CD1c-positive myeloid dendritic cell (primary cell): ENCODE measurements at regions not wholly inside any gene's neighbourhood (a gene's known extent, or its start where the extent isn't known, plus 50 kb on each side); places are given as distances from the start of the nearest gene placed in this dataset.
A peak's percentile ranks its signal among the peaks of the same experiment; 100 is the strongest.
"Not testable (repeated sequence)": the region's sequence is repeated elsewhere in the genome, so short reads cannot be mapped to it uniquely, and the experiment has no call there.

Experiments used
- DNase-seq: peaks from one replicate; pipeline ENCODE4 v3.0.0-alpha.2; 2016; ENCODE audit errors: extremely low spot score

DNA sequence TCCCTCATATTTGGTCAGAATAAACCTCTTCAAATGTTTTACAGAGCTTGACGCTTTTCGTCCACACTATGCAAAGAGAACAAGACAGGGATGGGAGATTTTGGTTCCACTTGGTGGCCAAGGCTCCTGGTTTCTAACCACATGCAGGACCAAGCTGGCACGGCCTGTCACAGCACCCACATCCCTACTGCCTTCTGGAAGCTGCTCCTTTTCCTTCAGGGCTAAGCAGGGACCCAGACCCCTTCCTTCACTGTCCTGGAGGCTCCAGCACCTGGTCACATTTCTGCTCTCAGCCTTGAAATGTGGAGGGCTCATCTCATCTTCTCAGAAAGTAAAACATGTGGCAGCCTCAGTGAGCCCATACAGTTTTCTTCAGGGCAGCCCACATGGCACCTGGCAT lies 50.4 kb upstream of the ARHGEF7 start:
- DNase-seq = no peak

DNA sequence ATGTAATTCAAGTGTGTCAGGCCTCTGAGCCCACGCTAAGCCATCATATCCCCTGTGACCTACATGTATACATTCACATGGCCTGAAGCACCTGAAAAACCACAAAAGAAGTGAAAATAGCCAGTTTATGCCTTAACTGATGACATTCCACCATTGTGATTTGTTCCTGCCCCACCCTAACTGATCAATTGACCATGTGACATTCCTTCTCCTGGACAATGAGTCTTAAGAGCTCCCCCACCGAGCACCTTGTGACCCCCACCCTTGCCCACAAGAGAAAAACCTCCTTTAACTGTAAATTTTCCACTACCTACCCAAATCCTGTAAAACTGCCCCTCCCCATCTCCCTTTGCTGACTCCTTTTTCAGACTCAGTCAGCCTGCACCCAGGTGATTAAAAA lies 52.1 kb upstream of the ARHGEF7 start:
- no peak for DNase-seq

DNA sequence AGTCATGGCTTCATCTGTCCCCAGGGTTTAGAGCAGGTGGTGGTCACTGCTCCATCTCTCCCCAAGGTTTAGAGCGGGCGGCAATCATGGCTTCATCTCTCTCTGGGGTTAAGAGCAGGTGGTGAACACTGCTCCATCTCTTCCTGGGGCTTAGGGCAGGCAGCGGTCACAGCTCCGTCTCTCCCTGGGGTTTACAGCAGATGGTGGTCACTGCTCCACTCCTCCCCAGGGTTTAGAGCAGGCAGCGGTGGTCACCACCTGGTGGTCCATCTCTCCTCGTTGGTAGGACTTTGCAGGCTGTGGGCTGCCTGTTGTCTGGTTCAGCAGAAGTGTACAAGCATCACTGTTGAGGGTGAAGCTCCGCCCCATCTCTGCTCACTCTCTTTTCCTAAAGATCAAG lies 52.8 kb upstream of the ARHGEF7 start:
- no peak for DNase-seq

DNA sequence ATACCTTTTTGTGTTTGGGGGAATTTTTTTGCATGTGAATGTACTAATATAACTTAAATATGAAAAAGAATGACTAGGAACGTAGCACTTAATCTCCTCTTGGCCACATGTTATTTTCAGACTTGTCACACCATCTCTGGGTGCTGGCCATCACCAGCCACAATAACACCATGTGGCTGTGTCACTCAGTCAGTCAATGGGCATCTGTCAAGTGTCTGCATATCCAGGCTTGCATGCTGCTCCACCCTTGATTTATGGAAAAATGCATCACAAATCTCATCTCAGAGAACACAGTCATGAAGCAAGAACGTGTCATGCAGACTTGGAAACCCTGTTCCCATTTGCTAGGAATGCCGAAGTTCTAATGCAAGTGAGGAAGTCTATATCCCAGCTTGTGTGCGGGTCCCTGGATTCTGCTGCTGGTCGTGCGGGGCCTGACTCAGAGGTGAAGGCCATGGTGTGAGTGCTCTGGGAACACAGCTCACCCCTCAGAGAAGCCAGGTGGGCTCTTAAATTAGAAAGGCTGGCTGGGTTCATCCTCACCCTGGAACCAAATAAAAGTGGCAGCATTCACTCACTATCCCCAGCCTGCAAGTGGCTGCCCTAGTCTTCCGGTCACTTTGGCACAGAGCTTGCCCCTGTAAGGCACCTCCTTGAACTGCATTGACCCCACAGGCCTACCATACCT lies 53.6 kb upstream of the ARHGEF7 start:
- no peak for DNase-seq

- no peak for DNase-seq
Observed at GRCh38 chr13:111060237-111060919, 54.7 kb upstream of the ARHGEF7 start.

GRCh38 chr13:111058796-111059506 lies 56.2 kb upstream of the ARHGEF7 start:
- DNase-seq = no peak

DNA sequence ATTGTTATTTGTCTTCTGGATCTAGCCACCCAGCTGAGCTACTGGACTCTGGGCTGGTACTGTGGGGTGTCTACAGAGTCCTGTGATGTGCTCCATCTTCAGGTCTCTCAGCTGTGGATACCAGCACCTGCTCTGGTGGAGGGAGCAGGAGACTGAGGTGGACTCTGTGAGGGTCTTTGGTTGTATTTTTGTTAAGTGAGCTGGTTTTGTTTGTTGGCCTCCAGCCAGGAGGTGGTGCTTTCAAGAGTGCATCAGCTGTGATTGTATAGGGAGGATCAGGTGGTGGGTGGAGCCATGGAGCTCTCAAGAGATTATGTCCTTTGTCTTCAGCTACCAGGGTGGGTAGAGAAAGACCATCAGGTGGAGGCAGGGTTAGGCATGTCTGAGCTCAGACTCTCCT lies 56.8 kb upstream of the ARHGEF7 start:
- not testable (repeated sequence) for DNase-seq

GRCh38 chr13:111051726-111052232 lies 63.3 kb upstream of the ARHGEF7 start:
- DNase-seq = not testable (repeated sequence)

GRCh38 chr13:111051041-111051725 lies 63.9 kb upstream of the ARHGEF7 start:
- no peak for DNase-seq

DNA sequence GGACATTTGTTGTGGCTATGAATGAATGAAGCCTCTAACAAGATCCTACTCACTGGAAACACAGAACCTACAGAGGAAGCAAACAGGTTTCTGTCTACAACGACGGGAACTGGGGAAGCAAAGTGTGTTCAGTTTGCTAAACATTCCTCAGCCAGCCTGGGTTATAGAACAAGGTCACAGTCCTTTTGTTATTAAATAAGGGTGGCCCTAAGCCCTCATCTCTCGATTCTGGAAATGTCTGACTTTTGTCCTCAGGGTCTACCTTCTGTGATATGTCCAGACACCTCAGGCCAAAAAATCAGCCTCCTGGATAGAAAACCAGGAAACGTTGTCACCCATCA lies 64.6 kb upstream of the ARHGEF7 start:
- DNase-seq = no peak

- peak; percentile 19 for DNase-seq
Observed at GRCh38 chr13:111049791-111050538, 65.1 kb upstream of the ARHGEF7 start.

DNA sequence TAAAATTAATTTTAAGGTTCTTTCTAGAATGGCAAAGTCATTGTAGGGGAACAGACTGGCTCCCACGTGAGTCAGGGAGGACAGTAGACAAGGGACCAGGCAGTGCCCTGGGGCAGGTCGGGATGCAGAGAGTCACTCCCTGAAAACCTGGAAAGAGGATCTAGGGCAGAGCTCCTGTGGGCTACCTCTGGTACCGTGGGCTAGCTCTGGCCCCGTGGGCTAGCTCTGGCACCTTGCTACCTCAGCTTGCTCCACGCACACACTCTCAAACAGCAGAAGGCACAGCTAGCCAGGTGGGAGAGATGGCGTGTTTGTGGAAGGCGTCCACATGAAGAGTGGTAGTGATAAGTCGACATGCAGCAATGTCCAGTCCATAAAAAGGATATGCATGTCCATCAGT lies 66.7 kb upstream of the ARHGEF7 start:
- DNase-seq = no peak

DNA sequence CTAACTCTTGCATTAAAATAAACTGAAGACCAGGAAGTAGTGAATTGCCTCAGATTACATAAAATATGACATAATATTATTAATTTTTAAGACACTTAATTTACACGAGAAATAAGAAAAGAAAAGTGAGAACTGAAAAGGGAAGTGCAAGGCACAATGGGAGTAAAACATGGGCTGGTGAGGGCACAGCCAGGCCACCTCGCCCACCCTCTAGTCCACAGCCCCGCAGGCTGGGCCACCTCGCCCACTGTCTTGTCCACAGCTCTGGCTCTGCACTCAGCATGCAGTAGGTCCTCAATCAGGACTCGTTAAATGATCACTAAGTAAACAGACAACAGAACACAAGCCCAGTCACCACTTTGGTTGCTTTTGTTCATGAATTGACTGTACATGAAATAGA lies 67.8 kb upstream of the ARHGEF7 start:
- DNase-seq = peak; percentile 64

- DNase-seq = peak; percentile 79
Observed at GRCh38 chr13:111046590-111047141, 68.4 kb upstream of the ARHGEF7 start.

DNA sequence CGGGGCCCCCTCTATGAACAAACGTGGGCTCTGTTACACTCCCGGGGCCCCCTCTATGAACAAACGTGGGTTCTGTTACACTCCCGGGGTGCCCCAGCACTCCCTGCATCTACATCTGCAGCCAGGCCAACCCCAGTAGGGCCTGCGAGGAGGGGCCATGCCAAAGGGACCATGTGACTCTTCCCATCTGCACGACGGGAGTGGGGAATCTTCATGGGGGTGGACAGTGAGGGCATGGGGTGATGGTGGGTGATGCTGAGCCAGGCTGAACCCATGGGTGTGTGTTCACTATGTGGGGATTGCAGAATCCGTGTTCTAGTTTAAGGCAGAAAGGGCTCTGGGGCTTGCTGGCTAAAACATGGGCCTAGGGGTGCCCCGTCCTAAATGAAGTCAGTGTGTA lies 69.9 kb upstream of the ARHGEF7 start:
- no peak for DNase-seq

- no peak for DNase-seq
Observed at GRCh38 chr13:111044087-111044830, 70.9 kb upstream of the ARHGEF7 start.

- no peak for DNase-seq
Observed at GRCh38 chr13:111043575-111043982, 71.5 kb upstream of the ARHGEF7 start.

DNA sequence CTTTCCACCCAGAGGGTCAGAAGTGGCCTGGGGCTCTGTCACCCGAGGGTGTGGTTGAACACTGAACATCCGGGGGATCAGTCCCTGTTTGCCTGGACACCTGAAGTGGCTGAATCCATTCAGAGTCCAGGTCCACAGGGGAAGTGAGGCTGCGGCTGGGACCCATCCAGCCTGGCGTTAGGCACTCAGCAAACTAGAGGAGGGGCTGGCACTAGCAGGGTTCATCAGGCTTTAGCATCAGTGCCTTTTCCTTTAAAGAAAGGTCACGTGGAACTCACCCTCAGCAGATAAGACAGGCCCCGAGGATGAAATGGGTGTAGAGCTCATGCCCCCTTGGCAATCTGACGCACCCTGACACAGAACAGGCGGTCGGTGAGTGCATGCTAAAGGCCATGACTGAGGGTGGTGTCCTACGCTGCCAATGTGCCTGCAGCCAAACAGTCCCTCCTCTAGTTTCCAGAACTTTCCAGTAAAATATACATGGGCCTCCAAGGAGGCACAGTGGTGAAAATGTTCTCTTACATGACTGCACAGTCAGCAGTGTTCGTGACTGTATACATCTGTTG lies 72.4 kb upstream of the ARHGEF7 start:
- DNase-seq = no peak

DNA sequence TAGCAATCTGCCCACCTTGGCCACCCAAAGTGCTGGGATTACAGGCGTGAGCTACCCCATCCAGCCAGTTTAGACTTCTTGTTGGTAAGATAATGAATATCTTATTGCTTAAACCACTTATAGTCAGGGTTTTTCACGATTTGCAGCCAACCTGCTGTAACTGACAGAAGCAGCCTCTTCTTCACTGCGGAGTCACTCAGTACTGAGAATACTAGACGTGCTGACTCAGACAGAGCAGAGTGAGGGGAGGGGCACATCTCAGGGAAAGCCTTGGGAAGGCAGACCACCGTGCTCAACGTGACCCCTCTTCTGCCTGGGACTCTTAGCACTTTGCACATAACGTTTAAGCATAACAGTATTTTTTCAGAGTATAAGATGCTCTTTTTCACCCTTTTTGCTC lies 74.3 kb upstream of the ARHGEF7 start:
- DNase-seq = no peak

DNA sequence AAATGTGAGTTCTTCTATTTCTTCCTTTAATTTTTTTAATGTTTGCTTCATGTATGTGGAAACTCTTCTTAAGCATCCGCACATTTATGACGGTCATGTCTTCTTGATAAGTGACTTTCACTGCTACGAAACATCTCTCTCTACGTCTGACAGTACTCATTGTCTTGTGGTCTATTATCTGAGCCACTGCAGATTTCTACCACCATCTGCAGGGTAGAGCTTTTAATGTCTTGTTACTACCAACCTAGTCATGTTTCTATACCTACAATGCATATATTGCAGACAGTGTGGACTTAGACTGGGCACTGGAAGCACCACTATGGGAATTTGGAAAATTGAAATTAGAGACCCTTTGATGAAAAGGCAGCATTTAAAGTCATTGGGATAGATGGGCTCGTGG lies 75.4 kb upstream of the ARHGEF7 start:
- DNase-seq = no peak
